GM18907 (cell line): ENCODE measurements at regions not wholly inside any gene's neighbourhood (a gene's known extent, or its start where the extent isn't known, plus 50 kb on each side); places are given as distances from the start of the nearest gene placed in this dataset.
A peak's percentile ranks its signal among the peaks of the same experiment; 100 is the strongest.
"Not testable (repeated sequence)": the region's sequence is repeated elsewhere in the genome, so short reads cannot be mapped to it uniquely, and the experiment has no call there.

Experiments used
- ATAC-seq: cut with Tn5 transposase; IDR thresholded peaks from one replicate; pipeline ENCODE4 v1.9.1; 2021; ENCODE audit warnings: mild to moderate bottlenecking, moderate library complexity; ENCODE audit not compliant: unreplicated experiment

DNA sequence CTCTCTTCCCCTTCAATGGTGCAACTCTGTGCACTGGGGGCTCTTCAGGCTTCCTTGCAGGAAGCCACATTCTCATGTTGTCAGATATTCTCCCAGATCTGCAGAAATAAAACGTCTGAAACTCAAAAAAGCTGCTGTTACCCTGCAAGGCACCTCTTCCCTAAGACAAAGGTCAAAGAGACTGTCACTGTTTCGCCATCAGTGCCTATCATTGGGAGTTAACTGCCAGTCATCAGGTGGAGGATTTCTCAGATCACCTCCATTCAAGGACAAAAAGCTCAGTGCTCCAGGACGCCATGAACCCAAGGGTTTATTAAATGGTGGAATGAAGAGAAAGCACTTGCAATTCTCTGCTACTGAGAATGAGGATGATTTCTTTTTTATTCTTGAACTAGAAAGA is 144.6 kb upstream of the PALS2 start:
- no peak for ATAC-seq

- ATAC-seq: no peak
These were observed 140.6 kb upstream of the PALS2 start for GRCh38 chr7:24432677-24433076.

GRCh38 chr7:24434972-24435371 is 138.3 kb upstream of the PALS2 start:
- ATAC-seq: no peak

DNA sequence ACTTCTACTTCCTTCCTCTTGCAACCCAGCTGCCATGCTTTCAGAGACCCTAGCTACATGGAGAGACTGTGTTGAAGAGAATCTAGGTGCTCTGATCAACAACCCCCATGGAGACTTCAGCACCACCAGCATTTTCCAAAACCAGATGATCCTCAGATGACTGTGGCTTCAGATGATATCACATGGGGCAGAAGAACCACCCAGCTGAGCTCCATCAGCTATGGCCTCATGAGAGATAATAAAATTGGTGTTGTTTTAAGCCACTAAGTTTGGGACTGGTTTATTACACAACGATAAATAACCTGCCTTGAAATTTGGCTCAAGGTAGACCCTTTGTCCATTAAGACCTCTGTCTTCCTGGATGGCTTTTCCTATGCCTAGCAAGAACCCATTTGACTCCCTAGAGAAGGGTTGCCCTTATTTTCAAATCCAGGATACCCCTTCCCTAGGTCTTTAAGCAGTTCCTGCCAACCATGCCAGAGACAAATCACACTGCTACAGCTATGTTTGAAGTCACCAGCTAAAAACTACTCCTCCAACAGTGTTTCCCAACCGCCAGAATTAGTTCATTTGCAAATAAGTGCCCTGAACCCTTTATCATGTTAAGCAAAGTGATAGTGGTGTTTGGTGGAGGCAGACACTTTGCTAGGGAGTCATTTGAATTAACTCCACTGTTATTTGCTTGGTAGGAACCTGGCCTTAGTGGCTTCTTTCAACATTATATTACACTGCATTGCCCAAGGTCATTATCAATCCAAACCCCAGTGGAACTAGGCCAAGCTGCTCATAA is 136.9 kb upstream of the PALS2 start:
- ATAC-seq: no peak

DNA sequence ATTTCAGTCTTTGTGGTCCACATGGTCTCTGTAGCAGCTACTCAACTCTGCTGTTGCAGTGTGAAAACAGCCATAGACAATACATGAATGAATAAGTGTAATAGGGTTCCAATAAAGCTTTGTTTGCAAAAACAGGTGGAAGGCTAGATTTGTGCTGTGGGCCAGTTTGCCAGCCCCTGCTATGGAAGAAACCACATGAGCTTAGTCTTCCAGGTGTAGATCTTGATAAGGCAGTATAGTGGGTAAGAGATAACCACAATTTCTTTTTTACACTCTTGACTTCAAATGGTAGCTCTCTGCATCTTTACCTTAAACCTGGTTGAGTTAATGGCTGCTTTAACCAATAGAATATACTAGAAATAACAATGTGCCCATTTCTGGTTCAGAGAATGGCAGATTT is 135.0 kb upstream of the PALS2 start:
- no peak for ATAC-seq

DNA sequence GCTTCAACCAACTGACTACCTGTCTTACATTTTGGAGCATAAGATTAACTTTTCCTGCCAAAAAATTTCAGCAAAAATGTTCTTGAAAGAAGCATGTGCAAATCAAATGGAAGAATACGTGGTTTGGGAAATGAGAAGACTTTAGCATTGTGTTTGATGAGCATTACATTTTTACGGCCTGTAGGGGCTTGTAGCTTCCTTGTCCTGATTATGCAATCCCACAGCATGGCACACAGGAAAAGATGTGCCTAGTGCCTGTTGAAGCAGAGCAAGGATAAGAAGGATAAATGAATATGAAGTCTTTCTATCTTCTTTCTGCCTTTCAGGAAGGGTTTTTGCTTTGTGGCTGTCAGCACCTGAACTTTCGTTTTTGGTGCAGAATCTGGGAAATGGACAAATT is 134.1 kb upstream of the PALS2 start:
- not testable (repeated sequence) for ATAC-seq

DNA sequence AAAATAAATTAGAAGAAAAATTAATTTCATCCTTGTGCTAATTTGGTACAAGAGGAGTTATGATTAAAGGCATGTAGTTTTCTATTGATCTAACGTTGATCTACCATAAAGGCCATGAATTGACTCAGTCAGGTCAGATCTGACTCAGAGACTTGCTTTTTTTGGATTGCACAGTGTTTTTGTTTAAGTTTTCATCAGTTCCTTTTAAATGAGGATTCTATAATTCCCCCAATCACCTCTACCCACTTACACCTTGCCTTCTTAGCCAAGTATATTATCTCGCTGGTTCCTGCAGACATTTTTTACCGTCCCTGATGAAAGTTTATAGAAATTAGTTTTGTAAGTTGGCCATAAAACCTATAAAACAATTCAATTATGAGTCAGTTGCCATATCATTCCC is 132.4 kb upstream of the PALS2 start:
- ATAC-seq: no peak

GRCh38 chr7:24441314-24442027 is 131.8 kb upstream of the PALS2 start:
- ATAC-seq: peak; percentile 56

DNA sequence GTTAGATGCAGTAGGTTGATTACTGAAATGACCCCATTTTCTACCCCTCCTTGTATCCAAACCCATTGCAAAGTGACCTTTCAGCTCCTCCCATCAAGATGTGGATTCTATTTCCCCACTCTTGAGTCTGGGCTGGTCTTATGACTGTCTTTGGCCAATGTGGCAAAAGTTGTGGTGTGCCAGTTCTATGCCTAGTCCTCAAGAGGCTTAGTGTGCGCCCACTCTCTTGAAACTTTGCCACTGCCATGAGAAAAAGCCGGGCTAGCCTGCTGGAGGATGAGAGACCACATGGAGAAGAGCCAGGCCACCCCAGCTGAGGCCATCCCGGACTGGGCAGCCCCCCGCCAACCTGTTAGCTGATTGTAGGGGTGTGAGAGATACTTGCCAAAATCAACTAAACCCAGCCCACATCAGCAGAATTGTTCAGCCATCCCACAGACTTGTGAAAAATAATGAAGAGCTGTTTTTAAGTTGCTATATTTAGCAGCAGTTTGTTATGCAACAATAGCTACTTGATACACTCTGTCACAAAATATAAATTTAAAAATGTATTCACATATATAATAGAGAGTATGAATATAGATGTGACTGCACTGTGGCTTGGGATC is 131.0 kb upstream of the PALS2 start:
- peak; percentile 38 for ATAC-seq

- ATAC-seq: no peak
These were observed 128.4 kb upstream of the PALS2 start for GRCh38 chr7:24444666-24445440.

DNA sequence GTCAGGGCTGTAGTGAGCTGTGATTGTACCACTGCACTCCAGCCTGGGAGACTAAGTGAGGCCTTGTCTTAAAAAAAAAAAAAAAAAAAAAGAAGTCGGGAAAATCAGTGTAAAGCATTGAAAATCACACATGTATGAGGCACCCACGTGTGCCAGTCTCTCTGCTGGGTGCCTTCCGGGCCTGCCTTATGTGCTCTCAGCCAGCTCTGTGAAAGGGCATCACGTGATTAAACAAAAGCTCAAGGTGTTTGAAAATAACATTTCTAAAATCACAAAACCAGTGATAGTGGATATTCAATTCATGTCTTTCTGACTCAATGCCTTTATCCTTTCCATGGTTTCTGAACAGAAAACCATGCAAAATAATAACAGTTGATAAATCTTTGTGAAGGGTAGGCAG is 125.2 kb upstream of the PALS2 start:
- ATAC-seq: no peak

- ATAC-seq: not testable (repeated sequence)
These were observed 123.8 kb upstream of the PALS2 start for GRCh38 chr7:24449416-24449815.

- peak; percentile 81 for ATAC-seq
These were observed 117.3 kb upstream of the PALS2 start for GRCh38 chr7:24455813-24456525.

DNA sequence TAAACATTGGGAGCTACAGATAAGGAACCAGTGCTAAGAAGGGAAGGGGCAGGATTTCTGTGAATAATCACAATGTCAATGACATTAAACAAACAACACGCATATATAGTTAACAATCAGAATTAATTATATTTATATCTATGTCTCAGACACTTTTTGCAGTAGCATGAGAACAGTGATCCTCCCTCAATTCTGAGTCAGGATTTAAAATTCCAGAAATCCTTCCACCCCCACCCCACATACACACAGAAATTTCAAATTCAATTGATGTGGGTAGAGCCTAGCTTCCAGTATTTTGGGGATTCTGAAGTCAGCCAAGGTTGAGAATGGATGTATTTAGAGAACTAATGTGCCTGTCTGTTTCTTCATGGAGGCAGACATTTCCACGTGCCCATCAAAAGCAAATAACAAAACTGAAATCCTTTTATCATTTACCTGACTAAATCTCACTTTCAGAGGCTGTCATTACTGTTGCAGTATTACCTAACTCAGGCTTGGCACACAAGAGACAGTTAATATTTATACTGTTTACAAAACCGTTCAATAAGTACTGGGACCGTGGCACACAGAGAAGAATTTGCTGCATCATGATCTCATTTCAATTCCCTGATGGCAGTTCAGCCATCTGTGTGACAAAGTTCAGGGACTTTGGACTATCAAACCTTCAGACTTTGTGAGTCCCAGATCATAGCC is 116.6 kb upstream of the PALS2 start:
- peak; percentile 74 for ATAC-seq

DNA sequence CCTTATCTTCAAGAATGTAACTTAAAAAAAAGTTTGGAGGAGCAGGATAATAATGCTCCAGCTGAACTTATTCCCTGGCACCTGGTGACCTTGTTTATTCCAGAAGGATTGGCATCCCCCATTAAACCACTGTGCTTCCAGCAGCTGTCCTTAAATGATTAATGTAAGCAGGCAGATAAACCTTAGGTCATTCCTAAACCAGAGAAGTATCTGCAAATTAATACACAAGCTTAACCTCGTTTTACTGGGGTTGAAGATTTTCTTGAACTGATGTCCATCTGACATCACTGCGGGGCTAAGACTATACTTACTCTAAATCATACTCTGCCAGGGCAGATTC is 116.1 kb upstream of the PALS2 start:
- ATAC-seq: no peak

DNA sequence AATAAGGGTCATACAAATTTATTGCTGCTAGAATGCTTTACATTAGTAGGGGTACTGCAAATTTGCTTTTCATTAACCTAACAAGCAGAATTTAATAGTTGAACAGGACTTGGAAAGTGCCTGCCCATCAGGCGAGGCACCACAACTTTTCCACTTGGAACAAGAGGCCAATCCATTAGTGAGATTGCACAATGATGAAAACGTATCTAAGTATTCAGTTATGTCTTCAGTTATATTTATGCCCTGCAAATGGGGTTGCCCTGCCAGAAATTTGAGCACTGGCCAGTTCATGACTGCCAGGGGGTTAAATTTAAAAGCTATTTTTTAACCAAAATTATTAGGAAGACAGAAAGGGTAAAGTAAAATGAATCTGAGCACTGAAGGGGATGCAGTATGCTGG is 111.1 kb upstream of the PALS2 start:
- no peak for ATAC-seq

DNA sequence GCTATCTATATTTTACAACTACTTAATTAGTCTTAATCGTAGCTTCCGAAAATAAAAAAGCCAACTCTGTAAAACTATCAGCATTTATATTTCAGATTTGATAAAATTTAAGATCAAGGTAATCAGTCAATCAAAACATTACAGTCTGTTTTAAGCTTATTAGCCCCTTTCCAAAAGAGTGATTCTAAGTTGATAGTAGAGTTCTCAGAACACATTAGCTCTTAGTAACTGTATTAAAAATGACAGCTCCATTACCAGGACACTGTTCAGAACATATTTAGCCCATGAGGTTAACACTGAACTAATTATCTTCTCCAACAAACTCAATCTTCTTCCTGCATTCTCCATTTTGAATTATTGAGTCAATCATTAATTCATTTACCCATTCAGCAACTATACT is 110.3 kb upstream of the PALS2 start:
- no peak for ATAC-seq

GRCh38 chr7:24463474-24463873 is 109.8 kb upstream of the PALS2 start:
- no peak for ATAC-seq

- ATAC-seq: no peak
These were observed 108.4 kb upstream of the PALS2 start for GRCh38 chr7:24464861-24465260.

DNA sequence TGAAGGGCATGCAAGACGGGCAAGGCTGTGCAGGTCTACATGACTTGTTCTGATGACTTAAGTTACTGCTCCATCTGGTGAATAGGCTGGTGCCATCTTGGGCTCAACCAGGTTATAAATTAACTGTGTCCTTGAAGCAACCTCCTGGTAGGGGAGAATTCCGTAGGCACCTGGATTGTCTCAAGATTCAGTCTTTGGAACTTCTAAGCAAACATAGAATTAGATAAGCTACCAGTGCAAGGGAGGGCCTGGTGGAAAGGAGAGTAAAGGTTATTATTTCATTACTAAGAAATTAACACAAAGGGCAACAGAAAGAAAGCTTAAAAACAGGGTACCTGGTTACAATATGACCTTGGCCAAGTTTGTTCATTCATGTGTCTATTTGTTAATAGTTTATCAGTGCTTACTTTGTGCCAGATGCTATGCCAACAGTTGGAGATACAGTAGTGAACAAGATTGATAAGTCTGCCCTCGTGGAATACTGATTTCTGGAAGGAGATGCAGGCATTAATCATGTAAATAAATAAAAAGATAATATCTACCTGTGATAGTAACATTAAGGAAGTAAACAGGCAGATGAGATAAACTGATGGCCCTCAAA is 107.0 kb upstream of the PALS2 start:
- no peak for ATAC-seq
